K562 (cell line): ENCODE measurements at regions not wholly inside any gene's neighbourhood (a gene's known extent, or its start where the extent isn't known, plus 50 kb on each side); places are given as distances from the start of the nearest gene placed in this dataset.

Experiments
- ATAC-seq: fragments of 200-7000 bp; cut with Tn5 transposase; 3 replicates; pipeline ENCODE4 v1.9.1; 2020; ENCODE audit warnings: moderate library complexity
- BruUV-seq: library from RNA; stranded (reverse); fragments of 400-500 nt; replicated peaks from 2 replicates; lab custom pipeline; 2021; lab: Mats Ljungman, UMichigan
- CTCF ChIA-PET: fragments of 300-600 bp; formaldehyde crosslinking; extraction: SDS; loops from one replicate; lab custom pipeline; 2021; ENCODE audit warnings: low intra/inter-chr PET ratio; lab: Yijun Ruan, JAX
- POLR2A ChIA-PET: fragments of 300-600, 350-650 bp; sonication (Branson Sonifier 250); formaldehyde crosslinking; extraction: SDS; loops from one replicate; lab custom pipeline; 2021; ENCODE audit warnings: antibody characterized with exemption, inconsistent platforms; lab: Yijun Ruan, JAX
- DNase-seq, 4 experiments: peaks; one replicate each; pipeline versions ENCODE4 v3.0.0 to v3.0.0-alpha.2; 2011 to 2018; ENCODE audit warnings: low spot score in 3 of 4, mixed read lengths in 3 of 4; ENCODE audit errors: extremely low read depth in 1 of 4
- FAIRE-seq: peaks from 2 replicates; lab custom pipeline; 2011; peaks lifted over from hg19 to GRCh38; lab: Jason Lieb, UNC
- H2AFZ ChIP-seq: 2 replicates; pipeline ENCODE4 v1.6.0; 2011; ENCODE audit warnings: low read depth, low read length, control low read depth, inconsistent platforms
- H3K27ac ChIP-seq: fragments of 200-600 bp; 3 replicates; pipeline ENCODE4 v1.8.0; 2011; ENCODE audit warnings: low read depth, mild to moderate bottlenecking, control low read depth, inconsistent platforms, low read length, moderate library complexity, mixed read lengths; ENCODE audit errors: extremely low read depth
- H3K27me3 ChIP-seq, 2 experiments: fragments of 300-600 bp in 1 of 2; 2 replicates in 1 of 2; 3 replicates in 1 of 2; pipeline versions ENCODE4 v1.6.0 to v1.8.0; 2011; ENCODE audit warnings: inconsistent platforms in 2 of 2, low read length in 2 of 2, mild to moderate bottlenecking in 1 of 2, mixed read lengths in 1 of 2, moderate library complexity in 1 of 2; ENCODE audit not compliant: control insufficient read depth in 2 of 2, insufficient read depth in 2 of 2
- H3K36me3 ChIP-seq: fragments of 300-600 bp; 3 replicates; pipeline ENCODE4 v1.8.0; 2011; ENCODE audit warnings: mild to moderate bottlenecking, low read length, inconsistent platforms; ENCODE audit not compliant: control insufficient read depth, insufficient read depth
- H3K4me1 ChIP-seq, 2 experiments: fragments of 200-600 bp in 1 of 2; replicated peaks in 1 of 2; 2 replicates in 1 of 2; 3 replicates in 1 of 2; pipeline versions ENCODE4 v1.5.1 to v1.8.0; 2011; ENCODE audit warnings: inconsistent platforms in 2 of 2, low read length in 2 of 2, mild to moderate bottlenecking in 1 of 2, mixed read lengths in 1 of 2, moderate library complexity in 1 of 2; ENCODE audit not compliant: control insufficient read depth in 2 of 2, insufficient read depth in 2 of 2
- H3K4me2 ChIP-seq: 2 replicates; pipeline ENCODE4 v1.6.1; 2011; ENCODE audit warnings: low read length, control low read depth, inconsistent platforms, mixed read lengths; ENCODE audit not compliant: insufficient read depth
- H3K4me3 ChIP-seq: fragments of 200-600 bp; sonication (generic), shearing (Covaris generic); 2 replicates; pipeline ENCODE4 v1.5.1; 2016; ENCODE audit warnings: control low read depth, inconsistent platforms
- H3K79me2 ChIP-seq: fragments of 200-600 bp; 3 replicates; pipeline ENCODE4 v1.8.0; 2011; ENCODE audit warnings: low read length, inconsistent platforms; ENCODE audit not compliant: control insufficient read depth, insufficient read depth
- H3K9ac ChIP-seq, 2 experiments: 2 replicates each; pipeline versions ENCODE4 v1.6.0 to v1.6.1; 2011; ENCODE audit warnings: low read depth in 2 of 2, low read length in 2 of 2, control low read depth in 1 of 2, inconsistent platforms in 1 of 2, mild to moderate bottlenecking in 1 of 2, mixed read lengths in 1 of 2; ENCODE audit not compliant: insufficient read depth in 1 of 2
- H3K9me1 ChIP-seq: one replicate; pipeline ENCODE4 v1.6.0; 2011; ENCODE audit warnings: inconsistent platforms, mild to moderate bottlenecking, low read length, moderate library complexity; ENCODE audit not compliant: control insufficient read depth, insufficient read depth
- H3K9me3 ChIP-seq: replicated peaks from 2 replicates; pipeline ENCODE4 v1.5.1; 2011; ENCODE audit warnings: low read depth, low read length, inconsistent platforms; ENCODE audit not compliant: control insufficient read depth, insufficient read depth
- H4K20me1 ChIP-seq: replicated peaks from 2 replicates; pipeline ENCODE4 v1.6.1; 2011; ENCODE audit warnings: low read length, inconsistent platforms, mixed read lengths; ENCODE audit not compliant: control insufficient read depth, insufficient read depth
- ASH1L ChIP-seq: fragments of 450-650 bp; IDR thresholded peaks from 2 replicates; pipeline ENCODE4 v1.6.1; 2018; ENCODE audit warnings: borderline replicate concordance, mild to moderate bottlenecking, low read depth; ENCODE audit not compliant: partially characterized antibody
- CHCHD3 ChIP-seq: fragments of 250-450 bp; sonication (Bioruptor Pico); IDR thresholded peaks from 2 replicates; pipeline ENCODE4 v2.1.2; 2022; ENCODE audit warnings: mild to moderate bottlenecking
- ILK ChIP-seq: fragments of 450-650 bp; IDR thresholded peaks from 2 replicates; pipeline ENCODE4 v1.6.1; 2016; ENCODE audit warnings: missing genetic modification characterization, low read depth, mild to moderate bottlenecking, missing compliant biosample characterization, moderate library complexity, borderline replicate concordance
- MYC ChIP-seq, 2 experiments: fragments of 250-450 bp in 1 of 2; sonication (Bioruptor Pico) in 1 of 2; IDR thresholded peaks; 2 replicates each; pipeline versions ENCODE4 v1.5.1 to v1.6.1; 2012 to 2021; ENCODE audit warnings: low read depth in 2 of 2, borderline replicate concordance in 1 of 2, improper control_type of control experiment in 1 of 2, low read length in 1 of 2, mild to moderate bottlenecking in 1 of 2, moderate library complexity in 1 of 2
- PCBP2 ChIP-seq: fragments of 200-400 bp; formaldehyde crosslinking; IDR thresholded peaks from 2 replicates; pipeline ENCODE4 v1.6.1; 2018; ENCODE audit warnings: low read length, low read depth, mild to moderate bottlenecking, moderate library complexity; ENCODE audit not compliant: poor library complexity, severe bottlenecking
- RBM17 ChIP-seq: fragments of 200-400 bp; formaldehyde crosslinking; IDR thresholded peaks from 2 replicates; pipeline ENCODE4 v1.6.1; 2017; ENCODE audit warnings: low read depth, mild to moderate bottlenecking, low read length, borderline replicate concordance
- SMAD1 ChIP-seq: fragments of 150-350 bp; IDR thresholded peaks from 2 replicates; pipeline ENCODE4 v1.6.1; 2014; ENCODE audit warnings: low read length, low read depth; ENCODE audit not compliant: partially characterized antibody
- SNIP1 ChIP-seq: fragments of 450-650 bp; IDR thresholded peaks from 2 replicates; pipeline ENCODE4 v1.7.1; 2017; ENCODE audit warnings: low read depth, mild to moderate bottlenecking
- TAF9B ChIP-seq: fragments of 450-650 bp; IDR thresholded peaks from 2 replicates; pipeline ENCODE4 v1.6.1; 2018; ENCODE audit warnings: mild to moderate bottlenecking; ENCODE audit not compliant: partially characterized antibody
- ZNF263 ChIP-seq: sonication (generic); formaldehyde crosslinking; IDR thresholded peaks from 2 replicates; pipeline ENCODE4 v1.8.0; 2022; ENCODE audit warnings: mild to moderate bottlenecking, missing genetic modification reagents, borderline replicate concordance
- ZNF586 ChIP-seq: fragments of 450-650 bp; formaldehyde crosslinking; conservative IDR thresholded peaks from 2 replicates; pipeline ENCODE4 v1.4.0; 2020; ENCODE audit warnings: mild to moderate bottlenecking, moderate library complexity
- WGBS: fragments of 100-300 bp; shearing (Covaris generic); methylation state at CpG from one replicate; pipeline ENCODE4 v1.1.6; 2016; ENCODE audit warnings: low coverage, mixed read lengths; ENCODE audit not compliant: insufficient coverage; ENCODE audit errors: missing lambda C conversion rate; 5-methylcytosine and 5-hydroxymethylcytosine counted together
- in situ Hi-C: fragments of 300-500 bp; cut with MboI; formaldehyde crosslinking; loops from 4 replicates; pipeline ENCODE4 v1.15.0; 2018; ENCODE audit warnings: inconsistent platforms, mixed read lengths
- intact Hi-C: fragments of 100-400 bp; cut with micrococcal nuclease; formaldehyde crosslinking; loops from 2 replicates; pipeline ENCODE4 v1.14.2; 2022

DNA sequence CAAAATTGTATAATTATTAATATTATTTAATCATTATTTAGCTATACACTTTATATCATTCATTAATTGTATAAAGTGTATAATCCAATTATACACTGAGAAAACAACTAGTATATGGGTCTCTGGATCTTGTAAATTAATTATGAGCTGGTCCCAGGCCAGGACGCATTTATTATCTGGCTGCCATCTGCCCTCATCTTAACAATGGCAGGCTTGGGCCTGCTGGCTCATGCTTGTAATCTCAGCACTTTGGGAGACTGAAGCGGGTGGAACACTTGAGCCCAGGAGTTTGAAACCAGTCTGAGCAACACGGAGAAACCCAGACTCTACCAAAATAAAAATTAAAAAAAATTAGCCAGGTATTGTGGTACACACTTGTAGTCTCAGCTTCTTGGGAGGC lies 502.2 kb upstream of the NRXN1 start:
- H3K27me3 ChIP-seq, result no peaks in the 10 kb centered on the region
- intact Hi-C loops (no loop called here), in situ Hi-C loops (no loop called here)
- no peak for ATAC-seq
- ChIA-PET CTCF (no interaction called here), POLR2A (no interaction called here)
- no TSS peak for BruUV-seq
- H3K27ac ChIP-seq, result no peak overlapping the region
- H3K9ac ChIP-seq, result no peak overlapping the region
- no peak for DNase-seq
- no peak for FAIRE-seq
- no peaks in the 10 kb centered on the region for H3K9me1 ChIP-seq
- H3K36me3 ChIP-seq, result no peaks in the 10 kb centered on the region
- no peaks in the 10 kb centered on the region; the same call in 1 of the 2 replicates for H3K9me3 ChIP-seq
- 0% methylated on average over 3 of the region's 3 CpGs for WGBS
- no peaks in the 10 kb centered on the region for H3K4me1 ChIP-seq
- no peak overlapping the region for H3K4me2 ChIP-seq
- no peaks in the 10 kb centered on the region for H3K79me2 ChIP-seq
- TF ChIP-seq ZNF263, result no peak
- TF ChIP-seq SMAD1, result no peak
- TF ChIP-seq ILK (tag), result no peak
- no peak for TF ChIP-seq TAF9B
- no peak for TF ChIP-seq SNIP1
- TF ChIP-seq ZNF586, result no peak
- TF ChIP-seq RBM17, result no peak
- no peak for TF ChIP-seq MYC (IDR thresholded peaks at IDR 0.05; ENCODE audit: low read depth, low read length)
- no peak for TF ChIP-seq MYC (CRISPR knock-in tag; IDR thresholded peaks at IDR 0.05; ENCODE audit: borderline replicate concordance, low read depth)
- no peak for TF ChIP-seq ASH1L
- TF ChIP-seq PCBP2, result no peak
- no peak for TF ChIP-seq CHCHD3 (CRISPR knock-in tag)
- no peak overlapping the region for H2AFZ ChIP-seq
- no peaks in the 10 kb centered on the region for H4K20me1 ChIP-seq
- H3K4me3 ChIP-seq, result no peak overlapping the region
